AG04449 (cell line): ENCODE measurements at regions not wholly inside any gene's neighbourhood (a gene's known extent, or its start where the extent isn't known, plus 50 kb on each side); places are given as distances from the start of the nearest gene placed in this dataset.
"Not testable (repeated sequence)": the region's sequence is repeated elsewhere in the genome, so short reads cannot be mapped to it uniquely, and the experiment has no call there.

Experiments used
- CTCF ChIA-PET: fragments of 350-600 bp; formaldehyde crosslinking; extraction: SDS; loops from one replicate; lab custom pipeline; 2021; ENCODE audit warnings: antibody characterized with exemption; lab: Yijun Ruan, JAX
- POLR2A ChIA-PET: fragments of 400-600, 350-600 bp; formaldehyde crosslinking; extraction: SDS; loops from one replicate; lab custom pipeline; 2020; ENCODE audit warnings: antibody characterized with exemption, inconsistent platforms; lab: Yijun Ruan, JAX
- DNase-seq: peaks from one replicate; pipeline ENCODE4 v3.0.0-alpha.2; 2010; ENCODE audit warnings: low read depth, low spot score
- H3K4me3 ChIP-seq: 2 replicates; pipeline ENCODE4 v1.5.1; 2011; ENCODE audit warnings: low read depth, mild to moderate bottlenecking, control low read depth, low read length
- CTCF ChIP-seq: IDR thresholded peaks from one replicate; pipeline ENCODE4 v1.5.1; 2011; ENCODE audit warnings: mild to moderate bottlenecking, moderate library complexity, low read length, control low read depth, inconsistent platforms; ENCODE audit not compliant: insufficient read depth; ENCODE audit errors: missing control alignments

GRCh38 chr2:132256251-132256902 lies 94.6 kb upstream of the ANKRD30BL start:
- no peak overlapping the region for H3K4me3 ChIP-seq
- POLR2A ChIA-PET: no interaction called here
- no peak for DNase-seq
- no peak for TF ChIP-seq CTCF
- CTCF ChIA-PET: no interaction called here

- DNase-seq, CTCF ChIA-PET, POLR2A ChIA-PET, H3K4me3 ChIP-seq: not testable (repeated sequence)
Measured at GRCh38 chr2:132256903-132257300, 95.2 kb upstream of the ANKRD30BL start.

- DNase-seq, CTCF ChIA-PET, POLR2A ChIA-PET, H3K4me3 ChIP-seq: not testable (repeated sequence)
Measured at GRCh38 chr2:132257301-132258171, 95.8 kb upstream of the ANKRD30BL start.

GRCh38 chr2:132259276-132259675 lies 97.5 kb upstream of the ANKRD30BL start:
- H3K4me3 ChIP-seq, CTCF ChIA-PET, DNase-seq, POLR2A ChIA-PET: not testable (repeated sequence)

GRCh38 chr2:132265595-132265994 lies 103.8 kb upstream of the ANKRD30BL start:
- DNase-seq, CTCF ChIA-PET, POLR2A ChIA-PET, H3K4me3 ChIP-seq: not testable (repeated sequence)

- no peak for DNase-seq
- TF ChIP-seq CTCF: no peak
- ChIA-PET CTCF (interaction anchor here (1.3 kb wide), 1 partner anchor 899 kb away, joined by 3 read pairs; no protein-coding TSS in a partner anchor), POLR2A (no interaction called here)
- no peak overlapping the region for H3K4me3 ChIP-seq
Measured at GRCh38 chr2:132267105-132267497, 105.3 kb upstream of the ANKRD30BL start.

GRCh38 chr2:132267498-132268283 lies 105.9 kb upstream of the ANKRD30BL start:
- POLR2A ChIA-PET, DNase-seq, H3K4me3 ChIP-seq: not testable (repeated sequence)
- CTCF ChIA-PET: interaction anchor here (1.0 to 1.3 kb wide), 2 partner anchors 899 to 903 kb away, joined by 3 read pairs; no protein-coding TSS in a partner anchor

- DNase-seq, POLR2A ChIA-PET: not testable (repeated sequence)
- CTCF ChIA-PET: interaction anchor here (1.0 to 1.3 kb wide), 2 partner anchors 898 to 902 kb away, joined by 3 read pairs; no protein-coding TSS in a partner anchor
- TF ChIP-seq CTCF: peak; percentile 31
- peak overlapping the region; percentile 32 for H3K4me3 ChIP-seq
Measured at GRCh38 chr2:132268284-132268976, 106.7 kb upstream of the ANKRD30BL start.
